Forelimb muscle (tissue), 1 donor: ENCODE measurements at regions not wholly inside any gene's neighbourhood (a gene's known extent, or its start where the extent isn't known, plus 50 kb on each side); places are given as distances from the start of the nearest gene placed in this dataset.
"Not testable (repeated sequence)": the region's sequence is repeated elsewhere in the genome, so short reads cannot be mapped to it uniquely, and the experiment has no call there.

ENCODE experiments used
- DNase-seq: peaks from one replicate; pipeline ENCODE4 v3.0.0-alpha.2; 2013; ENCODE audit warnings: low read depth

- no peak for DNase-seq
Observed at GRCh38 chr2:8329660-8330622, 351.9 kb upstream of the ID2 start.

- DNase-seq, result no peak
Observed at GRCh38 chr2:8331068-8331467, 350.8 kb upstream of the ID2 start.

DNA sequence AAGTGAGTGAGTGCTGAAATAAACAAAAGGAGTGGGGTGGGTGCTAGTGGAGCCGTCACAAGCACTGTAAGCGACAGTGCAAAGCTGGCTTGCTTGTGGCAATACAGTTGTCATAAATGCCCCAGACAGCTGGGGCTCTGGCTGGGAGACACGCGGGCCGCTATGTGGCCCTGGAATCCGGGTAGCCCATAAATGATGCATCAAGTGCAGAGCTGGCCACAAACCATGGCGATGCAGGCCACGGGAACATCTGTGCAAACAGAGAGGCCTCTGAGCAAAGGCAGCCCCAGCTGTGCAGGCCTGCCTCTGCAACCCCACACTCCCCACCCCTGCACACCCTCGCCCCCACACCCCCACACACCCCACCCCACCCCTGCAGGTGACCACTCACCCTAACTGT, 349.2 kb upstream of the ID2 start:
- no peak for DNase-seq

DNA sequence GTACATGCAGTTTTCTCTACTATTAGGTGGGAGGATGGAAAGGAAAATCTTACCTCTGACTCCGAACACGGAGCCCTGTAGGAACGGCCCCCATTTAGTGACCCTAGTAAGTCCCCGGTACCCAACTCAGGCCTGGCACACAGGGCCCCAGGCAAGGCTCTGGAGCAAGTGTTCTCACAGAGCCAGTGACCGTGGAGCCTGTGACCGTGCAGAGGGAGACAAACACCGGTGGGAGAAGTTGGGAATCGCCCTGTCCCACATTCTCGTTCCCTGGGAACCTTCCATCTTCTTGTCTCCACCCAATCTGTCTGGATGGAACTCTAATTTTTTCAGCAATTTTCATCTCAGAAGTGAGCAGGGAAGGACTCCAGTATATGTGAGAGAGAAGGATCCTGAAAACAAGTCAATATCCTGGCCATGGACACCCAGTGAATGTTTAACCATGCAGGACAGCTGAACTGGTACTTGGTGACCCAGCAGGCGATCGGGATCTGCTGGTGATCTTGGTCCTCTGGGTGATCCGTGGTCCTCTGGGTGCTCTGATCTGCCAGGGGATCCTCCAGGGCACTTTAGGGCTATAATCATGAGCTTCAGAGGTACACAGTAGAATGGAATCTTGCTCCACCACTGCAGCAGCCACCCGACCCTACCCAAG, 348.6 kb upstream of the ID2 start:
- DNase-seq, result no peak

DNA sequence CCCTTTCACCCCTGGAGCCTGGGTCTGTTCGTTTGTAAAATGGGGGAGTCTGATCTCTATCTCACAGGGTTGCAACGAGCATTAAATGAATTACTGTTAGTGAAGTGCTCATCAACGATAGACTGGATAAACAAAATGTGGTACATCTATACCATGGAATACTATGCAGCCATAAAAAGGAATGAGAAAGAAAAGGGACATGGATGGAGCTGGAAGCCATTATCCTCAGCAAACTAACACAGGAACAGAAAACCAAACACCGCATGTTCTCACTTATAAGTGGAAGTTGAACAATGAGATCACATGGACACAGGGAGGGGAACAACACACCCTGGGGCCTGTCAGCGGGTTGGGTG, 348.0 kb upstream of the ID2 start:
- not testable (repeated sequence) for DNase-seq

DNA sequence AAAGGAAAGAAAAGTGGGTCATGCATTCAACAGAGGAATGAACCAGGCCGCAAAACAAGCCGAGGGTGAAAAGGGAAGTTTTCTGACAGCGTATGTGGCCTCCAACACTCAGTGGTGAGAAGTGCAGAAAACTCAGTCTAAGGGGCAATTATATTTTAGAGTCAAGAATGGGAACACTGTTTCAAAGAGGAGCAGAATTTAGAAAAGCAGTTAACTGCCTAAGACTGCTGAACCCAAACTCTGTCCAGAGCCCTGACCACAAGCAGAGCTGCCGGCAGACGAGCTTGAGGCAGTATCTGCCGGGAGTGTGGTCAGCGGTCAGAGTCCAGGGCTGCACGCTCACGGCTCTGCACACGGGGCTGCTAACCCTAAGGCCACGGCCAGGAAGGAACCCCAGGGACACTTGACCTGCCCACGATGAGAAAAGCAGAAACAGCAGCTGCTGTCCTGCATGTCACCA, 347.0 kb upstream of the ID2 start:
- DNase-seq, result no peak

- no peak for DNase-seq
Observed at GRCh38 chr2:8335801-8336200, 346.1 kb upstream of the ID2 start.

DNA sequence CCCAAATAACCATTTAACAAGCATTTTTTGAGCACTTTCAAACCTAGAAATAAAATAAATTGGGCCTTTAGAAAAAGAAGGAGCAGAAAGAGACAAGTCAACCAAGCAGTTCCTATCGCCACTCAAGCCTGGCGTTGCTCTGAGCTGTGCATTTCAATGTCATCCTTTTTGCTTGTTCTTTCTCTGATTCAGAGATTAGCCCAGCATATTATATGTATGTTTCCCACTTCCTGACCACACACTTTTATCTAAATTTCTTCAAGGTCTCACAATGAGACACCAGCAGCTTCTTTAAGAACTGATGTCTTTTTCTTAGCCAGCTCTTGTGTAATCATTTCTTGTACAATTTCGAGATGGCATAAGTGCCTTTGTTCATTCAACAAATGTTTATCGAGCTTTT, 344.5 kb upstream of the ID2 start:
- no peak for DNase-seq

- DNase-seq, result no peak
Observed at GRCh38 chr2:8342407-8342806, 339.4 kb upstream of the ID2 start.

GRCh38 chr2:8343031-8343430, 338.8 kb upstream of the ID2 start:
- DNase-seq, result no peak

DNA sequence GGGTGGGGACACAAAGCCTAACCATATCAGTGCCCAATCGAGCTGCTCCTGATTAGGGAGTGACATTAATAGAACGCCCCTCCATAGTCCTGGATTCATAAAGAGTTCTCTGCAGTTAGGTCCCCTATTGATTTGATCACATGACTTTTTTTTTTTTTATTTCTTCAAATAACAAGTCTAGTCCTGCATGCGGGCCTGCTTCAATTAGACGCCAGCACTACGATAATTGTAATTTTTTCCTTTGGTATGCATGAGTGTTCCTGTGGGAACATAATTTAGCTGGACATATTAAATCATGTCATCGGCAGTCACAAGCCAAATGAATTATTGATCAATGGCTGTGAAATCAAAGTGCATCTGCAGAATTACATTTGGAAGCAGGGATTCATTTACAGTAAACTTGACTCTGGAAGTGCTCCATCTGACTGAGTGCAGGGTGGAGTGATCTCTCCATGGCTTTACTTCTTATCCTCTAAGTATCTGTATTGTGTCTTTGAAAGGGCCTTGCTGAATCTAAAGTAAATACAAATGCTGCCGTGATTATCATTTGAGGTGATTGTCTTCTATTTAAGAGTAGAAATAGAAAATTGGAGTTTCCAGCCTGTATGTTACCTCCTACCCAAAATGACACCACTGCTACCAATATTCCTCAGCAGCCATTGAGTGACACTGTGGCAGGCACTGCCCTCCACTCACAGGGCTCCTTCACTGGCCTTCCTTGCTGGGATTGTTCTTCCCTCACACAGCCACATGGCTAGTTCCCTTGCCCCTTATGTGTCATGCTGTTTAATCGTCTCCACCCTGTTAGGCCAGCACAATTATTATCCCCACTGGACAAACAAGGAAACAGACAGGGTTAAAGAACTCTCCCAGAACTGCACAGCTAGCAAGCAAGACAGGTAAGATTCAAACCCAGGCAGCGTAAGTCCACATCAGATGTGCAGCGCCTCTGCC, 337.4 kb upstream of the ID2 start:
- no peak for DNase-seq

DNA sequence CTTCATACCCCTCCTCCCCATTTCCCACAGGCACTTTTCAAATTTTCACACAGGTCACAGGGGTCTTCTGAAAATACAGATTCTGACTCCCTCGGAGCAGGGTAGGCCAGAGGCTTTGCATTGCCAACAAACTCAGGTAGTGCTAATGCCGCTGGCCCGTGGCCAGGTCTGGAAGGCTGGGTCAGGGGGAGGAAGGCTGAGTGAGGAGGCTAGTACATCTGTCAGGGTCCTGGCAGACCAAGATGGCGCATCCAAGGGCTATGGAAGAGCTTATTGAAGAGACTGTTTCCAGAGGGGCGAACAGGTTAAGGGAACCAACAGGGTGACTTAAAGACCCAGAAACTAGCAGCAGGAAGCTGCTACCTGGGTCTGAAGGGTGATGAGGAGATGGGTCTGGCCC, 336.7 kb upstream of the ID2 start:
- no peak for DNase-seq

GRCh38 chr2:8346208-8346607, 335.6 kb upstream of the ID2 start:
- no peak for DNase-seq

- no peak for DNase-seq
Observed at GRCh38 chr2:8346706-8347430, 335.0 kb upstream of the ID2 start.

DNA sequence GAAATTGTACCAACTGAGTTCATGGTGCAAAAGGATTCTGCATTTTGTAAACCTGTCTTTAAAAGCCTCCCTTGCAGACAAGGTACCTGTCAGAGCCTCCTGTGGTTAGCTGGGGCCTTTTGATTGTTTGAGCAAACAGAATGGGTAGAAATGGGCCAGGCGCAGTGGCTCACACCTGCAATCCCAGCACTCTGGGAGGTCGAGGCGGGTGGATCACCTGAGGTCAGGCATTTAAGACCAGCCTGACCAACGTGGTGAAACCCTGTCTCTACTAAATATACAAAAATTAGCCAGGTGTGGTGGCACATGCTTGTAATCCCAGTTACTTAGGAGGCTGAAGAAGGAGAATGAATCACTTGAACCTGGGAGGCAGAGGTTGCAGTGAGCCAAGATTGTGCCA, 332.9 kb upstream of the ID2 start:
- DNase-seq, result not testable (repeated sequence)

GRCh38 chr2:8352296-8352695, 329.6 kb upstream of the ID2 start:
- DNase-seq, result no peak

DNA sequence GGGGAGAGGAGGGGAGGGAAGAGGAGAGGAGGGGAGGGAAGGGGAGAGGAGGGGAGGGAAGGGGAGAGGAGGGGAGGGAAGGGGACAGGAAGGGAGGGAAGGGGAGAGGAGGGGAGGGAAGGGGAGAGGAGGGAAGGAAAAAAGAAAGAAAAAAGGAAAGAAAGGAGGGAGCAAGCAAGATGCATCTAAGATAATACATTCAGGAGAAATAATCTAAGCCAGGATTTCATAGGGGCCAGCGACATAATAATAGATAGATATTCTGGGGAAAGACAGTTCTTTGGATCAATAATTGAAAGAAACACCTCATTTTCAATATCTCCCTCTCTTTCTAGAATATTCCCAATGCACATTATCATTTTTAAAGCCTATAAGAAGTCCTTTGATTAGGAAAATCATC, 328.9 kb upstream of the ID2 start:
- no peak for DNase-seq

DNA sequence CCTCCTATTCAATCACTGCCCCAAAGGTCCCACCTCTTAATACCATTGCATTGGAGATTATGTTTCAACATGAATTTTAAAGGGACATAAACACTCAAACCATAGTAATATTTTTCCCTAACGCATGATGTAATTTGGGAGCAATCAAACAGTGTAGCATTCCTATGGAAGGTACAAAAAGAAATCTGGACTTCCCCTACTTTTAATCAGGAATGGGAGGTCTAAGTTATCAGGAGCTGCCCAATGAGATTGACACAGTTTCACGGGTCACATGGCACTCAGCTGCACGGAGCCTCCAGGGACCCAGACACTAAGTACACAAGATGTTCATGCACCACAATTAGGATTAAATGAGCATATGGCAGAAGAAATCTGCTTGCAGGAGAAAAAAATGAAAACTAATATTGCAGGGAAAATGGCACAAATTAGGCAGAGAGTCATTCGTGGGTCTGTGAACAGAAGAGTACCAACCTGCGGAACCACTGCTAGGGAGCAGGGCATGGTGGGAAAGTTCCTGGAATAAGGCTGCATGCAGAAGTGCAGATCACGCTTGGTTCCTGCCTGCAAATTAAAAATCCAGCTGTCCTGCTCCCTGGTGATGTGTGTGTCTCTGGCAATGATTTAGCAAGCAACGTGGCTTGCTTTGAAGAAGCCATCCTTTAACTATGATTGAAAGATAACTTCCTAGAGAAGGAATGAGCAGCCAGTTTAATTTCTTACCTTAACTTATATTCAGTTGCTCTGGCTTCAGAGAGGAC, 326.6 kb upstream of the ID2 start:
- DNase-seq, result no peak

- no peak for DNase-seq
Observed at GRCh38 chr2:8357738-8358518, 323.9 kb upstream of the ID2 start.

DNA sequence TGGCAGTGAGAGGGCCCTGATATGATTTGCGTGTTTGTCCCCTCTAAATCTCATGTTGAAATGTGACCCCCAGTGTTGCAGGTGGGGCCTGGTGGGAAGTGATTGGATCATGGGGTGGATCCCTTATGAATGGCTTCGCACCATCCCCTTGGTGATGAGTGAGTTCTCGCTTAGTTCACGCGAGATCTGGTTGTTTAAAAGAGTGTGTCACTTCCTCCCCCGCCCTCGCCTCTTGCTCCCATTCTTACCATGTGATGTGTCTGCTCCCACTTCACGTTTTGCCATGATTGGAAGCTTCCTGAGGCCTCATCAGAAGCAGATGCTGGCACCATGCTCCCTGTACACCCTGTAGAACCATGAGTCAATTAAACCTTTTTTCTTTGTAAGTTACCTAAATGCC, 319.9 kb upstream of the ID2 start:
- DNase-seq, result no peak
